ENCODE measurements at regions not wholly inside any gene's neighbourhood (a gene's known extent, or its start where the extent isn't known, plus 50 kb on each side); places are given as distances from the start of the nearest gene placed in this dataset.
"Not testable (repeated sequence)": the region's sequence is repeated elsewhere in the genome, so short reads cannot be mapped to it uniquely, and the experiment has no call there.

GRCh38 chr2:7516484-7517063 is 599.4 kb downstream of the RNF144A start:
- DNase-seq (ENCODE audit: low read depth in 1 of 2, low spot score in 1 of 2), result no peak

- DNase-seq (ENCODE audit: low read depth in 1 of 2, low spot score in 1 of 2), result no peak
Measured at GRCh38 chr2:7517088-7517487, 599.9 kb downstream of the RNF144A start.

- DNase-seq (ENCODE audit: low read depth in 1 of 2, low spot score in 1 of 2), result no peak
Measured at GRCh38 chr2:7517851-7518250, 600.6 kb downstream of the RNF144A start.

- DNase-seq (ENCODE audit: low read depth in 1 of 2, low spot score in 1 of 2), result no peak
Measured at GRCh38 chr2:7523481-7524120, 606.4 kb downstream of the RNF144A start.

- no peak for DNase-seq (ENCODE audit: low read depth in 1 of 2, low spot score in 1 of 2)
Measured at GRCh38 chr2:7524195-7524594, 607.0 kb downstream of the RNF144A start.

- DNase-seq (ENCODE audit: low read depth in 1 of 2, low spot score in 1 of 2), result no peak
Measured at GRCh38 chr2:7525746-7526145, 608.5 kb downstream of the RNF144A start.

GRCh38 chr2:7527165-7527722 is 610.0 kb downstream of the RNF144A start:
- no peak for DNase-seq (ENCODE audit: low read depth in 1 of 2, low spot score in 1 of 2)

GRCh38 chr2:7530001-7530400 is 612.8 kb downstream of the RNF144A start:
- DNase-seq (ENCODE audit: low read depth in 1 of 2, low spot score in 1 of 2), result no peak

GRCh38 chr2:7539077-7539476 is 621.9 kb downstream of the RNF144A start:
- no peak for DNase-seq (ENCODE audit: low read depth in 1 of 2, low spot score in 1 of 2)

- no peak for DNase-seq (ENCODE audit: low read depth in 1 of 2, low spot score in 1 of 2)
Measured at GRCh38 chr2:7539760-7540159, 622.5 kb downstream of the RNF144A start.

GRCh38 chr2:7552825-7553570 is 635.8 kb downstream of the RNF144A start:
- DNase-seq (ENCODE audit: low read depth in 1 of 2, low spot score in 1 of 2), result no peak

GRCh38 chr2:7555260-7555659 is 638.0 kb downstream of the RNF144A start:
- no peak for DNase-seq (ENCODE audit: low read depth in 1 of 2, low spot score in 1 of 2)

- DNase-seq (ENCODE audit: low read depth in 1 of 2, low spot score in 1 of 2), result no peak
Measured at GRCh38 chr2:7557376-7557775, 640.2 kb downstream of the RNF144A start.

GRCh38 chr2:7559791-7560190 is 642.6 kb downstream of the RNF144A start:
- no peak for DNase-seq (ENCODE audit: low read depth in 1 of 2, low spot score in 1 of 2)

- no peak for DNase-seq (ENCODE audit: low read depth in 1 of 2, low spot score in 1 of 2)
Measured at GRCh38 chr2:7566382-7566881, 649.2 kb downstream of the RNF144A start.

GRCh38 chr2:7567116-7567515 is 649.9 kb downstream of the RNF144A start:
- not testable (repeated sequence) for DNase-seq (ENCODE audit: low read depth in 1 of 2, low spot score in 1 of 2)

- DNase-seq (ENCODE audit: low read depth in 1 of 2, low spot score in 1 of 2), result peak in 1 of 2 donors; percentile 32
Measured at GRCh38 chr2:7567646-7568045, 650.4 kb downstream of the RNF144A start.

GRCh38 chr2:7570247-7570646 is 653.0 kb downstream of the RNF144A start:
- DNase-seq (ENCODE audit: low read depth in 1 of 2, low spot score in 1 of 2), result no peak

- DNase-seq (ENCODE audit: low read depth in 1 of 2, low spot score in 1 of 2), result no peak
Measured at GRCh38 chr2:7571701-7572100, 654.5 kb downstream of the RNF144A start.

- DNase-seq (ENCODE audit: low read depth in 1 of 2, low spot score in 1 of 2), result no peak
Measured at GRCh38 chr2:7572450-7572849, 655.2 kb downstream of the RNF144A start.

GRCh38 chr2:7573166-7573825 is 656.1 kb downstream of the RNF144A start:
- DNase-seq (ENCODE audit: low read depth in 1 of 2, low spot score in 1 of 2), result no peak
